H1 (cell line): ENCODE measurements at regions not wholly inside any gene's neighbourhood (a gene's known extent, or its start where the extent isn't known, plus 50 kb on each side); places are given as distances from the start of the nearest gene placed in this dataset.

Source experiments
- CTCF ChIA-PET: fragments of 300-600 bp; sonication (Branson Sonifier 250); formaldehyde crosslinking; loops from one replicate; lab custom pipeline; 2021; ENCODE audit not compliant: partially characterized antibody; lab: Charles Lee
- POLR2A ChIA-PET: fragments of 300-600 bp; sonication (Branson Sonifier 250); formaldehyde crosslinking; loops from one replicate; lab custom pipeline; 2021; ENCODE audit warnings: inconsistent platforms; ENCODE audit not compliant: partially characterized antibody; lab: Charles Lee
- DNase-seq, 2 experiments: peaks; one replicate each; pipeline versions ENCODE4 v3.0.0 to v3.0.0-alpha.2; 2010 to 2022; ENCODE audit warnings: low spot score in 2 of 2, low read depth in 1 of 2, mixed read lengths in 1 of 2
- FAIRE-seq: peaks from 2 replicates; lab custom pipeline; 2011; peaks lifted over from hg19 to GRCh38; lab: Jason Lieb, UNC
- H2AFZ ChIP-seq: 2 replicates; pipeline ENCODE4 v1.8.1; 2012; ENCODE audit warnings: low read length, inconsistent platforms
- H2AK5ac ChIP-seq: 2 replicates; pipeline ENCODE4 v1.6.1; 2013; ENCODE audit warnings: low read depth, low read length
- H2BK120ac ChIP-seq: replicated peaks from 2 replicates; pipeline ENCODE3; 2013; ENCODE audit warnings: low read depth, low read length, inconsistent platforms
- H2BK12ac ChIP-seq: 2 replicates; pipeline ENCODE4 v1.6.1; 2013; ENCODE audit warnings: low read depth, low read length
- H2BK15ac ChIP-seq: 2 replicates; pipeline ENCODE4 v1.6.1; 2013; ENCODE audit warnings: low read length
- H2BK20ac ChIP-seq: 2 replicates; pipeline ENCODE4 v1.6.1; 2013; ENCODE audit warnings: low read length
- H2BK5ac ChIP-seq: 2 replicates; pipeline ENCODE4 v1.6.1; 2013; ENCODE audit warnings: low read depth, low read length
- H3K14ac ChIP-seq: 2 replicates; pipeline ENCODE4 v1.6.1; 2013; ENCODE audit warnings: inconsistent platforms; ENCODE audit not compliant: insufficient read length
- H3K18ac ChIP-seq: 2 replicates; pipeline ENCODE4 v1.6.1; 2013; ENCODE audit warnings: low read length; ENCODE audit errors: extremely low read depth
- H3K23ac ChIP-seq: 2 replicates; pipeline ENCODE4 v1.6.1; 2013; ENCODE audit warnings: inconsistent platforms; ENCODE audit not compliant: insufficient read length
- H3K23me2 ChIP-seq: 2 replicates; pipeline ENCODE4 v1.6.1; 2013; ENCODE audit warnings: low read depth, low read length
- H3K27ac ChIP-seq: 2 replicates; pipeline ENCODE4 v1.6.1; 2011; ENCODE audit warnings: low read depth, low read length, inconsistent platforms
- H3K27me3 ChIP-seq, 4 experiments: replicated peaks in 1 of 4; 1 replicate in 1 of 4; 2 replicates in 3 of 4; pipeline versions ENCODE4 v1.6.1 to v1.8.1; 2011 to 2013; ENCODE audit warnings: low read length in 3 of 4, mild to moderate bottlenecking in 3 of 4, inconsistent platforms in 2 of 4, mixed read lengths in 2 of 4, moderate library complexity in 1 of 4; ENCODE audit not compliant: control insufficient read depth in 3 of 4, insufficient read depth in 3 of 4; ENCODE audit errors: extremely low read depth in 1 of 4
- H3K36me3 ChIP-seq, 4 experiments: 2 replicates each; pipeline versions ENCODE4 v1.6.1 to v1.8.1; 2011 to 2013; ENCODE audit warnings: mild to moderate bottlenecking in 4 of 4, low read length in 3 of 4, moderate library complexity in 2 of 4, control low read depth in 1 of 4, inconsistent platforms in 1 of 4; ENCODE audit not compliant: insufficient read depth in 4 of 4, control insufficient read depth in 2 of 4
- H3K4ac ChIP-seq: replicated peaks from 2 replicates; pipeline ENCODE3; 2013; ENCODE audit warnings: low read length, low read depth, mixed read lengths, inconsistent platforms; ENCODE audit not compliant: insufficient read length
- H3K4me1 ChIP-seq, 4 experiments: replicated peaks in 1 of 4; 1 replicate in 1 of 4; 2 replicates in 3 of 4; pipeline versions ENCODE4 v1.6.1 to v1.8.1; 2011 to 2013; ENCODE audit warnings: low read length in 3 of 4, inconsistent platforms in 2 of 4, mixed read lengths in 1 of 4; ENCODE audit not compliant: insufficient read depth in 4 of 4, control insufficient read depth in 3 of 4
- H3K4me2 ChIP-seq, 2 experiments: 2 replicates each; pipeline versions ENCODE4 v1.6.1 to v1.8.1; 2011 to 2013; ENCODE audit warnings: low read depth in 2 of 2, low read length in 2 of 2, control low read depth in 1 of 2, inconsistent platforms in 1 of 2, mild to moderate bottlenecking in 1 of 2; ENCODE audit not compliant: insufficient read depth in 1 of 2
- H3K4me3 ChIP-seq, 4 experiments: fragments of 200-600, 300-600 bp in 1 of 4; sonication (generic), shearing (Covaris generic), sonication (Bioruptor Twin) in 1 of 4; 2 replicates each; pipeline versions ENCODE4 v1.5.1 to v1.8.1; 2011 to 2016; ENCODE audit warnings: low read length in 4 of 4, low read depth in 3 of 4, control low read depth in 2 of 4, inconsistent platforms in 2 of 4, mild to moderate bottlenecking in 2 of 4, mixed read lengths in 1 of 4, moderate library complexity in 1 of 4; ENCODE audit not compliant: insufficient read depth in 2 of 4; ENCODE audit errors: extremely low read depth in 1 of 4
- H3K56ac ChIP-seq: replicated peaks from 2 replicates; pipeline ENCODE3; 2013; ENCODE audit warnings: low read depth, mild to moderate bottlenecking, mixed read lengths, low read length, inconsistent platforms; ENCODE audit not compliant: insufficient read length
- H3K79me1 ChIP-seq: 2 replicates; pipeline ENCODE4 v1.6.1; 2013; ENCODE audit warnings: low read depth, low read length, control low read depth
- H3K79me2 ChIP-seq, 2 experiments: 2 replicates each; pipeline versions ENCODE4 v1.6.1 to v1.8.1; 2012 to 2013; ENCODE audit warnings: low read length in 2 of 2, mild to moderate bottlenecking in 2 of 2, inconsistent platforms in 1 of 2; ENCODE audit not compliant: insufficient read depth in 2 of 2, control insufficient read depth in 1 of 2
- H3K9ac ChIP-seq, 4 experiments: replicated peaks in 1 of 4; 1 replicate in 1 of 4; 2 replicates in 3 of 4; pipeline versions ENCODE4 v1.6.1 to v1.8.1; 2011 to 2013; ENCODE audit warnings: low read depth in 3 of 4, low read length in 3 of 4, control low read depth in 2 of 4, mild to moderate bottlenecking in 2 of 4, moderate library complexity in 2 of 4, inconsistent platforms in 1 of 4; ENCODE audit errors: extremely low read depth in 1 of 4
- H3K9me3 ChIP-seq, 2 experiments: 2 replicates each; pipeline versions ENCODE4 v1.6.1 to v1.8.1; 2012 to 2013; ENCODE audit warnings: mild to moderate bottlenecking in 2 of 2, moderate library complexity in 2 of 2, control low read depth in 1 of 2, inconsistent platforms in 1 of 2, low read depth in 1 of 2, low read length in 1 of 2, mixed read lengths in 1 of 2; ENCODE audit not compliant: insufficient read depth in 2 of 2
- H4K20me1 ChIP-seq, 2 experiments: replicated peaks in 1 of 2; 2 replicates each; pipeline versions ENCODE3 to v1.8.1; 2011 to 2013; ENCODE audit warnings: inconsistent platforms in 2 of 2, low read length in 2 of 2, mild to moderate bottlenecking in 1 of 2; ENCODE audit not compliant: insufficient read depth in 2 of 2, control insufficient read depth in 1 of 2
- H4K5ac ChIP-seq: 2 replicates; pipeline ENCODE4 v1.6.1; 2013; ENCODE audit warnings: low read length, low read depth, mixed read lengths, inconsistent platforms; ENCODE audit not compliant: insufficient read length
- H4K8ac ChIP-seq: 2 replicates; pipeline ENCODE4 v1.8.0; 2013; ENCODE audit warnings: mild to moderate bottlenecking, moderate library complexity, low read length, inconsistent platforms; ENCODE audit not compliant: insufficient read depth; ENCODE audit errors: extremely low read depth
- H4K91ac ChIP-seq: replicated peaks from 2 replicates; pipeline ENCODE3; 2013; ENCODE audit warnings: low read length, mixed read lengths, inconsistent platforms; ENCODE audit not compliant: insufficient read length
- SIRT6 ChIP-seq: IDR thresholded peaks from one replicate; pipeline ENCODE4 v1.7.1; 2012; ENCODE audit warnings: low read length, inconsistent platforms
- WGBS, 2 experiments: shearing (Covaris generic) in 1 of 2; methylation state at CpG; one replicate each; pipeline versions ENCODE4 v1.1.6 to v1.1.7; 2013 to 2015; ENCODE audit warnings: low lambda C conversion rate in 2 of 2, mixed read lengths in 2 of 2, inconsistent platforms in 1 of 2, low coverage in 1 of 2, missing lambda C conversion rate in 1 of 2; ENCODE audit not compliant: insufficient replicate concordance in 2 of 2, insufficient coverage in 1 of 2, insufficient read length in 1 of 2; ENCODE audit errors: extremely low coverage in 1 of 2, missing lambda C conversion rate in 1 of 2; 5-methylcytosine and 5-hydroxymethylcytosine counted together

- H3K4me1 ChIP-seq: no peaks in the 10 kb centered on the region
- H3K27me3 ChIP-seq: no peaks in the 10 kb centered on the region
- no peak overlapping the region for H3K18ac ChIP-seq
- H3K23me2 ChIP-seq: no peaks in the 10 kb centered on the region
- no peak overlapping the region for H2BK12ac ChIP-seq
- no peaks in the 10 kb centered on the region for H3K36me3 ChIP-seq
- no peaks in the 10 kb centered on the region for H3K79me2 ChIP-seq
- H2AK5ac ChIP-seq: no peak overlapping the region
- H3K23ac ChIP-seq: no peak overlapping the region
- H2BK5ac ChIP-seq: no peak overlapping the region
- H3K4me3 ChIP-seq: no peak overlapping the region
- H2BK15ac ChIP-seq: no peak overlapping the region
- H4K91ac ChIP-seq: no peak overlapping the region
- H3K14ac ChIP-seq: no peak overlapping the region
- H4K20me1 ChIP-seq: no peaks in the 10 kb centered on the region
- H3K56ac ChIP-seq: no peak overlapping the region
- H3K27ac ChIP-seq: no peak overlapping the region
- H4K8ac ChIP-seq: no peak overlapping the region
- no peaks in the 10 kb centered on the region for H3K9me3 ChIP-seq
- H2BK20ac ChIP-seq: no peak overlapping the region
- FAIRE-seq (no peak), DNase-seq (no peak)
- H3K4me2 ChIP-seq: no peak overlapping the region
- H3K79me1 ChIP-seq: no peaks in the 10 kb centered on the region
- H3K9ac ChIP-seq: no peak overlapping the region
- no peak overlapping the region for H2AFZ ChIP-seq
- ChIA-PET POLR2A (no interaction called here), CTCF (interaction anchor here (0.7 kb wide), 1 partner anchor 924 kb away, joined by 3 read pairs; no protein-coding TSS in a partner anchor)
- WGBS, 2 experiments: 79% methylated on average over 4 of the region's 4 CpGs; no CpG with 5 or more reads in 1 of the 2 experiments
- no peak overlapping the region for H2BK120ac ChIP-seq
- H3K4ac ChIP-seq: no peak overlapping the region
- no peak overlapping the region for H4K5ac ChIP-seq
- TF ChIP-seq SIRT6: no peak
Observed at GRCh38 chr10:2079603-2080078, 342.3 kb upstream of the ADARB2 start.
